Esophagus squamous epithelium (tissue), 4 donors: ENCODE measurements at regions not wholly inside any gene's neighbourhood (a gene's known extent, or its start where the extent isn't known, plus 50 kb on each side); places are given as distances from the start of the nearest gene placed in this dataset.

ENCODE experiments used
- CTCF ChIP-seq, 6 experiments: fragments of 450-650 bp in 4 of 6; fragments of 200-600 bp in 2 of 6; sonication (generic) in 2 of 6; IDR thresholded peaks; one replicate each; pipeline ENCODE4 v1.5.1; 2016 to 2019; ENCODE audit warnings: antibody characterized with exemption in 6 of 6, mild to moderate bottlenecking in 4 of 6, moderate library complexity in 4 of 6
- POLR2A ChIP-seq, 4 donors: fragments of 450-650 bp; IDR thresholded peaks; one replicate each; pipeline ENCODE4 v1.6.1; 2017; ENCODE audit warnings: antibody characterized with exemption in 4 of 4, mild to moderate bottlenecking in 4 of 4, moderate library complexity in 3 of 4

GRCh38 chrX:17917945-17918577, 57.0 kb upstream of the RAI2 start:
- no peak for TF ChIP-seq CTCF (IDR thresholded peaks at IDR 0.05)
- no peak for TF ChIP-seq POLR2A (IDR thresholded peaks at IDR 0.05)
